Limb (tissue), 2 donors: ENCODE measurements at regions not wholly inside any gene's neighbourhood (a gene's known extent, or its start where the extent isn't known, plus 50 kb on each side); places are given as distances from the start of the nearest gene placed in this dataset.
"Not testable (repeated sequence)": the region's sequence is repeated elsewhere in the genome, so short reads cannot be mapped to it uniquely, and the experiment has no call there.

ENCODE experiments used
- DNase-seq, 2 donors: peaks; one replicate each; pipeline ENCODE4 v3.0.0-alpha.2; 2016; ENCODE audit errors: extremely low spot score in 2 of 2

DNA sequence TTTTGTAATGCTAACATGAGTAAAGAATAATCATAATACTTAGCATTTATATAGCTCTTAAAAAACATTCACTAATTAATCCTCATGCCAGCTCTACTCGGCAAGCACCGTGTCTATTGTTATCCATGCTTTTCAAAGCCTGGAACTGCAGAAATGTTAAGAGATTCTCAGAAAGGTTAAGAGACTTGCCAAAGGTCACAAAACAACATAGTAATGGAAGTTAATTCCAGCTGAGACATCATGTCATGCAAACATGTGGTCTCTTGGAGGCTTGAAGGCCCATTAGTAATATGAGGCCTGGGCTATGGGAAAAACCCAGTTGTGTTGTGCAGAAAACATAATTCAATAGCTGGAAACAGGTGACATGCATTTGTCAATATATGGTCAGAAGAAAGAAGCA is 389.9 kb upstream of the GOT2 start:
- DNase-seq = no peak

DNA sequence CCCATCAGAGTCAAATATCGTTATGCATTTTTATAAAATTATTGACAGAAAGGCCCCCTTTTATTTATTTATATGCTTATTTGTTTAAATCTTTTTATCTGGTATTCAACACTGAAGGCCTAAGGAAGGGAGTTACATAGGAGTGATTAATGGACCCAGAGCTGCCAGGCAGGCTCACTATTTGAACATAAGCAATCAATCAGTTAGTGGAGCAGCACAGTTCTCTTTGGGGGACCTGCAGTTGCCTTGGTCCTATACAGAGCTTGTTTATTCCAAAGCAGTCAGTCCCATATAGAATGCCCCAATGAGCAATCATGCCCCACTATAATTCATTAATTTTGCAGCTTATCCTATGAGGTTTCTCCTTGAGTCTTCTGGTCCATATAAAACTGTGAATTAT is 389.4 kb upstream of the GOT2 start:
- no peak for DNase-seq

DNA sequence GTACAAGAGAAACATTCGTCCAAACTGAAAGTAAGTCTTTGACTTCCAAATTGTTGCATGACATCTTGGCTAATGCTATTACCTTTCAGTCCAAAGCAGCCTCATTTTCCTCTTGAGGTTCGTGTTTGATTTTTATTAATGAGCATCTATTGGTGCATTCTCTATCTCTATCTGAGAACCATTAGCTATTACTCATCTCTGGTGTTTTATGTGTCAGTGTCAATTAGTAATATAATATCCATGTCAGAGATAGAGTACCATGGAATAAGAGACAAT is 388.1 kb upstream of the GOT2 start:
- DNase-seq = no peak

DNA sequence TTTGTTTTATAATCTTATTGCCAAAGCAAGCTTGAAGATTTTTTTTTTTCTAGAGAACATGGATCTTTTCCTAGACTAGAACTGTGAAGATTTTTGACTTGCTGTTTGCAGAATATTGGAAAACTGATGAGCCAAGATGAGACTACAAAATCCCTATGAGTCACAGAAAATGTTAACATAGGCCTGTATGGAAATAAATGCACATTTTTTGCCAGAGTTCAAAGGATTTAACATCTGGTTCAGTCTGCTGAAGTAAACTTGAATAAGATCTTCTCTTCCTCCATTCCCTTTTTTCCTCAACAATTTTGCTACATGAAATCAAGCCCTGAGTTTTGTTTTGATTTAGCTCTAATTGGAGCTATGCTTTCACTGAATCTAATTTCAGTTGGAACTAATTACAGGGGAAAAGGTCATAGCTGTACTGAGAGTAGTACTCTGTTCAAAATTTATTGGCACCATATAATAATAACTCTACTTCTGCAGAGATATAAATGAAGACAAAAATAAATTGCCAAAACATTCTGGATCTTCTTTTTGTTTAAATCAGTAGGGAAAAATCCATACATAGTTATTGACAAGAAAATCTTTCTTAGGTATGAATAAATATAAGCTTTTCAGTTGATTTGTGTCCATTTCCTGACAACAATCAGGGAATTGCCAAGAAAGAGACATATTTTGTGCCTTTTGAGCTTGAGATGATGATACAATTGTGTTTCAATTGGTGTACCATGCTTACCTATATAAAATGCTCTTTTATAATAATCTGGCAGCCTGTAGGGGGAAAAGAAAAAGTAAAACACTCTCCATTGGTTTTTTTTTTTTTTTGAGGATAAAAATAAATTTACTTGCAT is 387.5 kb upstream of the GOT2 start:
- DNase-seq = peak in 1 of 2 donors; percentile 24

DNA sequence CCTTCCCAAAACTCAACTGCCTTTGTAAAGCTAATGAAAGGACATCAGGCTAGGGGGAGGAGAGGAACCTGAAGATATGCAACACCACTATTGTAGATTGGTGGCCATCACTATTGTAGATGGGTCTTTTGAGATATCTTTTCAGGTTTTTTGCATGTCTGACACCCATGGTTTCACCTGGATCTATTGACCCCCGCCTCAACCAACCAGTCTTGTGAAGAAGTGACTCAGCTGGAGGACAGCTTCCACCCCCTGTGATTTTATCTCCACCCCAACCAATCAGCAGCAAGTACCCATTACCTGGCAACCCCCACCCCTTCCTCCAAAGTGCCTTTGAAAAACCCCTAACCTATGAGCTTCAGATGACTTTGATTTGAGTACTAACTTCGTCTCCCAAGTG is 382.6 kb upstream of the GOT2 start:
- no peak for DNase-seq

GRCh38 chr16:59114790-59115189 is 380.7 kb upstream of the GOT2 start:
- no peak for DNase-seq

DNA sequence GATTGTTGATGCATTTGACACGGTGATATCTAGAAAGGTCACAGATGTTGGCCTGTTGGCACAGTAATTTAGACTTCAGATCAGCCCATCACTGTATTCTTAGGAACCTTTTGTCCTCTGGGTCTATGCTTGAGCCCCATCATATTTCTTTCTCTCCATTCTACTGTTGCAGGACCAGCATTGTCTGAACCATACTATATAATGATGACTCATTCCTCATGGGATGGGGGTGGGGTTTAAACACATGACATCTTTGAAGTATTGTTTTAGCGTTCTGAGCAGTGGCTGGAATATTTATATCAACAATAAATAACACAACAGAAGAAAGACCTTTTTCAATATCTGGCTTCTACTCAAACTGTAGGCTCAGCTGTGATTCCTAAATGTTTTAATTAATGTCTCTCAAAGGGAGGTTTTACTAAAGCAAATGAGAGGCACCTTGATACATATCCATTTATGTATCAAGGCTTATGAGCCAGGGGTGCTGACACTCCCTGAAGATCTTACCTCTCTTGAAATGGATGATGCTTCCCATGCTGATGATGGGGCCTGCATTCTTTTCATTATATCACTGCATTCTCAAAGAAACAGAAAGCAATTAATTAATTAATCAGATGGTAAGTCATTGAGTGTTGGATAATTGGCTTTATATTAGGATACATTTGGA is 379.0 kb upstream of the GOT2 start:
- DNase-seq = no peak

DNA sequence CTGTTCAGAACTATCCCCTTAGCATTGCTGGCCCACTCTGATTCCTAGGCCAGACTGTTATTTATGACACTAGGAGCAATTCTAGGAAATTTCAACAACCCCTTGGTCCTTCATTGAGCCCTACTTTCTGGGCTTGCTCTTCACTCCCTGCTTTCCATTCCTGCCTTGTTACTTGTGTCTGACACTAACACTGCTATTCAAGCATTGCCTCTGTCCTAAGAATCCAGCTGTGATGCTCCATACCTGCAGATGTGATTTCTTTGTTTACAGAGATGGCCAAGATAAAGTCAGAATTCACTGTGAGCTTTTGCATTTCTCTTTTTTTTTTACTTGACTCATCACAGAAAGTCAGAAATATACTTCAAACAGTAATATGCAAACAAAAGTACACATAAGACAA is 377.2 kb upstream of the GOT2 start:
- no peak for DNase-seq

GRCh38 chr16:59108374-59108773 is 374.3 kb upstream of the GOT2 start:
- DNase-seq = no peak

DNA sequence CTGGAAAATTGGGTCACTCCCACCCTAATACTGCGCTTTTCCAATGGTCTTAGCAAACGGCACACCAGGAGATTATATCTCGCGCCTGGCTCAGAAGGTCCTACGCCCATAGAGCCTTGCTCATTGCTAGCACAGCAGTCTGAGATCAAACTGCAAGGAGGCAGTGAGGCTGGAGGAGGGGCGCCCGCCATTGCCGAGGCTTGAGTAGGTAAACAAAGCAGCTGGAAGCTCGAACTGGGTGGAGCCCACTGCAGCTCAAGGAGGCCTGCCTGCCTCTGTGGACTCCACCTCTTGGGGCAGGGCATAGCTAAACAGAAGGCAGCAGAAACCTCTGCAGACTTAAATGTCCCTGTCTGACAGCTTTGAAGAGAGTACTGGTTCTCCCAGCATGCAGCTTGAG is 362.6 kb upstream of the GOT2 start:
- DNase-seq = not testable (repeated sequence)

DNA sequence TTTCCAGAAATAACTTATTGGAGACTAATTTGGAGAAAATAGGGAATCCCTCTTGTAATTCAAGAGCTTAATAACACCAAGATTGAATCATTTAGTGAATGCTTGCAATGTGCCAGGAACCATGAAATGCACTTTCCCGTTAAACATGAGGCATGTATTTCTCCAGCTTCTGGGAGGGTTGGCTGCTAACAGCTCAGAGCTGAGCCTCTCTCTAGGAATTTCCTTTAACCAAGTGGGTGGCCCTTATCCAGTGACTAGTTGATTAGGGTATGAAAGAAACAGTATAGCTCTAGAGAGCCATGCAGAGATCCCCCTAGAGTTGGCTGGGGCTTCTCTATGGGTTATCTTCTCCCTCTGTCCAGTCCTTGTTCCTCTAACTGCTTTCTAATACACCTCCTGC is 356.4 kb upstream of the GOT2 start:
- no peak for DNase-seq

- DNase-seq = peak in 1 of 2 donors; percentile 6
These were observed 354.3 kb upstream of the GOT2 start for GRCh38 chr16:59088431-59088830.

DNA sequence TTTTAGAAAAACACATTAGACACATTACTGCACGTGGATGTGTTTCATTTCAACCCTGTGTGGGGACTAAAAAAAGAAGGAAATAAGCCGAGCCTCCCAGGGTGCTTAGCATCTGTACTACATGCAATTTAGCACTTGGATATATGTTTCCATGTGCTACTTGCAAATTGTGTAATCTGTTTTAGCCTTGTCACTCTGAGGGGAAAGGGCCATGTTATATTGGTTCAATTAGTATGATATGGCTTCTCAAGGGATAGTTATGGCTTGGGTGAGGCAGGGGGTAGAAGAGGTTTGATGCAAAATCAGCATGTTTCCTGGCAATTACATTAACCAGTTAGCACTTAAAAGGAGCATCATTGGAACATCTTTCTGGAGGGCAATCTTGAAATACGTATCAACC is 353.5 kb upstream of the GOT2 start:
- DNase-seq = no peak

DNA sequence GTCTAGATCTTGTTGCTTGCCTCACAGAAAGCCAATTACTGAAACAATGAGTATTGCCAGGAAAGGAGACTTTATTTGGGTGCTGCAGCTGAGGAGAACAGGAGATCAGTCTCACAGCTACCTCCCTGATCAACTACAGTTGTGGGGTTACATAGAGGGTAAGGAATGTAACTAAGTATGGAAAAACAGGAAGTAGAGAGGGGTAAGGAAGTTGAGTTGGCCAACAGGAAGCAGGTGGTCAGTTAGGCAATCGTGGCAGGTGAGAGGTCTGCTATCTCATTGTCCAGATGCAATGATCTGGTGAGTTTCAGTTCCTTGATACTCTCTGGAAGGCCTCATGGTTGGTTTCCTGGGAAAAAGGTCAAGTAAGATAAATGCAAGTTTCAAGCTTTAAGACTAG is 333.1 kb upstream of the GOT2 start:
- DNase-seq = no peak

GRCh38 chr16:59060207-59060606 is 326.1 kb upstream of the GOT2 start:
- DNase-seq = no peak

GRCh38 chr16:59058250-59058649 is 324.1 kb upstream of the GOT2 start:
- no peak for DNase-seq

DNA sequence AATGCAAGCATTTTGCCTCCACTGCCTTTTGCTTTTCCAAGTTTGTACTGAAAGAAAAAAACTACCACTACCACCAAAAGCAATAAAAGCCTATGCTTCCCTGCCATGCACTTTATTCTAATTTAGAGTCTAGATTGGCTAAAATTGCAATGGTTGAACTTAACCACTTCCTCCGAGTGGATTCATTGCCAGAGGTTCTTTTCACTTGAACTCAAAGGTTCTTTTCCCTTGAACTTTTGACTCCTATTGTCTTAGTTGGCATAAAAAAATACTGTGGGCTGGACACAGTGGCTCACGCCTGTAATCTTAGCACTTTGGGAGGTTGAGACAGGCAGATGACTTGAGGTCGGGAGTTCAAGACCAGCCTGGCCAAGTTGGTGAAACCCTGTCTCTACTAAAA is 319.8 kb upstream of the GOT2 start:
- DNase-seq = no peak

- no peak for DNase-seq
These were observed 318.1 kb upstream of the GOT2 start for GRCh38 chr16:59052231-59052630.

DNA sequence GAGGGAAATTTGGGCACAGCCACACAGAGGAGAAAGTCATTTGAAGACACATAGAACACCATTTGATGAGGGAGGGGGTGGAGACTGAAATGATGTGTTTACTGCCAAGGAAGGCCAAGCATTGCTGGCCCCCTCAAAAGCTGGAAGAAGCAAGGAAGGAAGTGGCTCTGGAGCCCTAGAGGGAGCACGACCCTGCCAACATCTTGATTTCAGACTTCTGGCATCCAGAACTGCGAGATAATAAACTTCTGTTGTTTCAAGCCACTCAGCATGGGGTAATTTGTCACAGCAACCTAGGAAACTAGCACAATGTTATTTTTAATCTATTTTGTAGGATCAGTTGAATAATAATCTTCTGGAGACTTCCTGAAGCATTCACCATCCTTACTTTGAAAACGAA is 314.8 kb upstream of the GOT2 start:
- DNase-seq = no peak

DNA sequence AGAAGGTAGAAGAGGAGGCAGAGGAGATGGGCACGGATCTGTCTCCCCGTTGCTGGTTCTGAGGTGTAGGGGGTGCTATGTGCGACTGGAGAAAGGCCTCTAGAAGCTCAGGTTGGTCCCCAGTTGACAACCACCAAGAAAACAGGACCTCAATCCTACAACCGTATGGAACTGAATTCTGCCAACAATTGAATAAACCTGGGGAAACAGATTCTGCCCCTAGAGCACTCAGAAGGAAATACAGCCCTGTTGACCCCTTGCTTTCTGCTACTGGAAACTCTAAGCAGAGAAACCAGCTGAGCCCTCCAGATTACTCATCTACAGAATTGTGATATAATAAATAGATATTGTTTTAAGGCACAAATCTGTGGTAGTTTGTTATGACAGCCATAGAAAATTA is 313.0 kb upstream of the GOT2 start:
- no peak for DNase-seq

GRCh38 chr16:59046335-59046734 is 312.2 kb upstream of the GOT2 start:
- no peak for DNase-seq

GRCh38 chr16:59045501-59045900 is 311.4 kb upstream of the GOT2 start:
- no peak for DNase-seq

DNA sequence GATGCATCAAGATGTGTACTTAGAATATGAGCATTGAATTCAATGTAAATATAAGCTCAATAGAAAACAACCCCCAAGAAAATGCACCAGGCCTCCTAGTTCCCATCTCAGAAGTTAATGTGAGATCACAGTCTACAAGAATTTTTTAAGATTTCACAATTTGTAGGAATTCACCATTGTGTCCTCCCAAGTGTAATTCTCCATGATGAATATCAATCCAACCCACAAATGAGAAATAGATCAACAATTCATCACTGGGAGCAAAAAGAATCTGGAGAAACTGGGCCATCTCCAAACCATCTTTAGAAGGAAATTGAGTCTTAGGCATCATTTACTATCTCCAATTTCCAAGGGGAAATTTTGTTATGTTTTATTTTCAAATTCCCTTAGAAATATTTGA is 310.5 kb upstream of the GOT2 start:
- no peak for DNase-seq
